HG02798 (cell line): ENCODE measurements at regions not wholly inside any gene's neighbourhood (a gene's known extent, or its start where the extent isn't known, plus 50 kb on each side); places are given as distances from the start of the nearest gene placed in this dataset.
"Not testable (repeated sequence)": the region's sequence is repeated elsewhere in the genome, so short reads cannot be mapped to it uniquely, and the experiment has no call there.

Experiments
- ATAC-seq: cut with Tn5 transposase; IDR thresholded peaks from one replicate; pipeline ENCODE4 v1.9.1; 2021; ENCODE audit warnings: mild to moderate bottlenecking; ENCODE audit not compliant: unreplicated experiment, poor library complexity

GRCh38 chr12:46530373-46531056, 157.9 kb upstream of the SLC38A2 start:
- ATAC-seq: no peak

- ATAC-seq: no peak
Observed at GRCh38 chr12:46526233-46526632, 153.7 kb upstream of the SLC38A2 start.

- ATAC-seq: no peak
Observed at GRCh38 chr12:46524778-46525177, 152.2 kb upstream of the SLC38A2 start.

DNA sequence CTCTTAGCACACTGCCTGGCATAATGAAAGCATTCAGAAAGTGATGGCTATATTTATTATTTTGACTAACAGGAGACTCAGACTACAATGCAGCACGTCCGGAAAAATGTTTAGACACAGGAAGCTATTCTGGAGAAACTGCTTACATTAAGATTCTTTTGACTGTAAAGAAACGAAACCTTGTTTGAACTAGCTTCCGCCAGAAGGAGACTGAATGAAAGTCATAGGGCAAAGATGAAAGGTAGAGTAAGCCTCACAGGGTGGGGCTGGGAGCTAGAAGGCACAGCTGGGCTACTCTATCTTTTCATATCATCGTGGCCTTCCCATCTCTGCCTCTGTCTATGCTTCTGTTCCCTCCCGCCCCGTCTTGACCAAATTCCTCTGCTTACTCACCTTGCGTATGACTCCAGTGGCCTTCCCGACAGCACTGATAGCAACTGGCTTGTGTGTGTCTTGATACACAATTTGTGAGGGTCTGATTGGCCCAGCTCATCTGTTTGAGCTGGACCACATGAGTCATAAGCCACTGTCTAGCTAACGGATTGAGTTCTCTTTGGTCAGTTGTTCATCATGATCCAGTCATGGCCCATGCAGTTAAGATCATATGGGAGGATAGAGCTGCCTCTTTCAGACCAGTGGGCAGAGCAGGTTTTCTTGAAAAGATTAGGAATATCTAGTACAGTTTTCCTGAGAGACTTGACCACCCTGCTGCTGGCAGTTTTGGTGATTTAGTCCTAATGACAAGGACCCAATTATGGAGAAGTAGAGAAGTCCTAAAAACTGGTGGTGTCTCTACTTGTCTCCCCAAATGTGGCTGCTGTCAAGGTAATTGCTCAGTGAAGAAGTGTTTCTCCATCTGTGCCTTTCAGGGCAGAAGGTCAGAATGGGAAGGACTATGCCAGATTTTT, 151.5 kb upstream of the SLC38A2 start:
- ATAC-seq: no peak

DNA sequence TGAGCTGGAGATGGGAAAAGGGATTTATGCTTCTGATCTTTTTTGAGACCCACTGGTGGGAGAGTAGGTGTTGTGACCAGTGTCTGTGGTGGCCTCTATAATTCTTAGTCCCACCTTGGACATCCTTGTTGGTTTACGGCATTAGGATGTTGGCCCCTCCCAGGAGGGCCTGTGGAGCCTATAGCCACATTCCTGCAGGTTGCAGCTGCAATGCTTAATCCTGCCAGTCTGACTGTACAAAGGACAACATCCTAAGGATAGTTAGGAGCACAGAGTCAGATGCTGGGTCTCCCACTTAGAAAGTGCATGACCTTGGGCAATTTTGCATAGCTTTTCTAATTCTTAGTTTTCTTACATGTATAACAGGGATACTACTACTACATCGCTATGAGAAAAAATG, 150.9 kb upstream of the SLC38A2 start:
- ATAC-seq: no peak

GRCh38 chr12:46522071-46522470, 149.5 kb upstream of the SLC38A2 start:
- ATAC-seq: no peak

DNA sequence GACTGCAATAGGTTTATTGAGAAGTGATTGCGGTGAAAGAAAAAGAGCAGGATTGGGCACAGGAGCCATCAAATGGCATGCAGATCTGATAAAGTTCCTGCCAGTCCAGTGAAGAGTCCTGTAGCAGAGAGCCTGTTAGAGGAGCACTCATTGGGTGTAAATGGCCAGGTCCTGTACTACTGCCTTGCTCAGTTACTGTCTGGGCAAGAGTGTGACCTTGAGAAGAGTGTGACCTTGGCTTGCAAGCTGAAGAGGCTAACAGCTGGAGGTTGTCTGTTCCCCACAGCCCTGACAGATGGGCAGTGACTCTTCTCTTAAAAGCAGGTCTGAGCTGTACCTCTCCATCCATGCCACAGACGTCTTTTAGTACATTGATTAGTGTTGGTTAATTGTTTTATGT, 148.6 kb upstream of the SLC38A2 start:
- ATAC-seq: no peak

DNA sequence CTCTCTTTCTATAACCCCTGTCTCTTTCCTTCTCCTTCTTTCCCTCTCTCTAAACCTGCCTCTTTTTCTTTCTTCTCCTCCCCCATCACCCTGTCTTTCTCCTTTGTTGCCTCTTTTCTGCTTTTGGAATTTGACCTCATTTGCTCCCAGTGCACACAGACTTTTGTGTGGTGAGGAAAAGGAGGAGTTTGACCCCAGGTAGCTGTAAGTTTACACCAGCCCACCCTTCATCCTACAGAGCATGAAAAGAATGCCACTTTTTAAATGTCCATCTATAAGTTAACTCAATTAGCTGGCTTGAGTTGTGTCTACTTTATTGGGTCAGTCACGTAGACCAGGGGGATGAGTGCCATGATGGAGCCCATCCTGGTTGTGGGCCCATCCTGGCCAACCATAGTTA, 146.8 kb upstream of the SLC38A2 start:
- ATAC-seq: no peak

- no peak for ATAC-seq
Observed at GRCh38 chr12:46518729-46519128, 146.2 kb upstream of the SLC38A2 start.

DNA sequence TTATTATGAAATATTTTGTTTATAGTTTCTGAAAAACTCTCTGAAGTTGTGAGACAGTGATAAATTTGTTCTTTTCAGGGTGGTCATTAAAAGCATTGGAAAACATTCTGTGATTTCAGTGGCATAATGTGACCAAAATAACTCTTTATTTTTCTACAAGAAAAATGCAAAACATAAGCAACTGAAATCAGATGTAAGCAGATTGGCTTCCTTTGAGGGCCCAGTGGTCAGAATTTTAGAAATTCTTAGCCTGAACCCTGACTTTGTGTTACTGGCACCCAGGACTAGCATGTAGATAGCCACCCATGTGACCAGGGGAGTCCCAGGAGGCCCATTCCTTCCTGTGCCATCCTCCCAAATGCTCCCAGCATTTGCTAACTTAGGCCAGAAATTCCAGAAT, 145.6 kb upstream of the SLC38A2 start:
- ATAC-seq: no peak

DNA sequence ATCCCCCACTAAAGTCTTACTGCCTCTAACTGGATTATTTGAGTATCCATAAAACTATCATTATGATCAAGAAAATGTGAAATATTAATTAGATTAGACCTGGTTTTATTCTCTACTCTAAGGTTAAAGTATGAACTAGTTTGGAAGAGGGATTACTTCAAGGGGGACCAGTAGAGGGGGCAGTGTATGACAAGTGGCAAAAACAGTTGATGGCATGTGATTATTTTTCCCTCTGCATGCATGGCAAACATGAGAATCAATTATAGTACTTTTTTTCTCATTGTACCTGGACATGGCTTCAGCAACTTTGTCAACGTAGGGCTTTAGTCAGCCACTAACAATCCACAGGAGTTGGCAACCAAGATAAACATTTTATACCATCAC, 145.0 kb upstream of the SLC38A2 start:
- peak; percentile 27 for ATAC-seq

GRCh38 chr12:46516933-46517578, 144.5 kb upstream of the SLC38A2 start:
- peak; percentile 96 for ATAC-seq

DNA sequence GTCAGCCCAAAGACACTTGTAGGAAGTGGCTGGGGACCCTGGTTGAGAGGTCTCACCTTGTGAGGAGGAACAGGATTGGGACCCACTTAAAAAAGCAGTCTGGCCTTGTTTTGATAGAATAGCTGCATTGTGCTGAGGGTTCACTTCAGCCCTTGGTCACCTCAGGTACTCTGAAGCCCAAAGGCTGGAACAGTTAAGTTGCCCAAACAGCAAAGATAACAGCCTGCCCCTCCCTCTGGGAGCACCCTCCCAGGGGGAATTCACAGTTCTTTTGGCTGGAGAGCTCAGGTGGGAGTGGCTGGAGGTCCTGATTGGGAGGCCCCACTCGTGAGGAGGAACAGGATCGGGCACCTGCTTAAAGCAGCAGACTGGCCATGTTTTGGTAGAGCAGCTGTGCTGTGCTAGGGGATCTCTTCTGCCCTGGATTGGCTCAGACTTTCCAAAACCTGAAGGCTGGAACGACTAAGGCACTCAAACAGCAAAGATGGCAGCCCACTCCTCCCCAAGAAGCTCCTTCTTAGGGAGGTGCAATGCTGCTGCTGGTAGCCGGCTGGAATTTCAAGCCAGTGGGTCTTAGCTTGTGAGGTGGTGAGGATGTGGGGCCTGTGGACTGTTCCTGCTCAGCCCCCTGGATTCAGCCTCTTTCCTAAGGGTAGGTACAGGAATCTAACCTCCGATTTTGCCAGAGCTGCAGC, 143.8 kb upstream of the SLC38A2 start:
- no peak for ATAC-seq

GRCh38 chr12:46515829-46516228, 143.3 kb upstream of the SLC38A2 start:
- ATAC-seq: no peak

- ATAC-seq: no peak
Observed at GRCh38 chr12:46514886-46515285, 142.3 kb upstream of the SLC38A2 start.

DNA sequence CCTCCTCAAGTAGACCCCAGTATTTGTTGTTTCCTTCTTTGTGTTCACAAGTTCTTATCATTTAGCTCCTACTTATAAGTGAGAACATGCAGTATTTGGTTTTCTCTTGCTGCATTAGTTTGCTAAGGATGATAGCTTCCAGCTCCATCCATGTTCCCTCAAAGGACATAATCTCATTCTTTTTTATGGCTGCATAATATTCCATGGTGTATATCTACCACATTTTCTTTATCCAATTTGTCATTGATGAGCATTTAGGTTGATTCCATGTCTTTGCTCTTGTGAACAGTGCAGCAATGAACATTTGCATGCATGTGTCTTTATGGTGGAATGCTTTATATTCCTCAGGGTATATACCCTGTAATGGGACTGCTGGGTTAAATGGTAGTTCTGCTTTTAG, 137.7 kb upstream of the SLC38A2 start:
- not testable (repeated sequence) for ATAC-seq

- ATAC-seq: no peak
Observed at GRCh38 chr12:46509135-46509534, 136.6 kb upstream of the SLC38A2 start.

DNA sequence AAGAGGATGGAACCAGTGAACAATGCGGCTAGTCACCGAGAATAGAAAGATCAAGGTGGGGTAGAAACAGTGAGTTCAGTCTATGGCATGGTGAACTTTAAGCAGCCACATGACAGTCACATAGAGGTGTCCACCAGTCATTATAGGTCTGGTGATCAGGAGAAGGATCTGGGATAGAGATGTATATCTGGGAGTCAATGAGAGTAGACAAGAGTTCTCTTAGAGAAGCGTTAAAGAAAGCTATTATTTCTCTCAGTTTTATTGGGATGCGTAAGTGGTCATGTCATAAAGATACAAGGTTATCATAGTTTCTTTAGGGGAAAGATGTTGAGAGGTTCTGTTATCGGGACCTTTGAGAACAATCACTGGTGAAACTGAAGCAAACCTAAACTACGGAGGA, 136.1 kb upstream of the SLC38A2 start:
- no peak for ATAC-seq

GRCh38 chr12:46507766-46508165, 135.2 kb upstream of the SLC38A2 start:
- ATAC-seq: no peak

- ATAC-seq: no peak
Observed at GRCh38 chr12:46506961-46507360, 134.4 kb upstream of the SLC38A2 start.

GRCh38 chr12:46506198-46506597, 133.6 kb upstream of the SLC38A2 start:
- ATAC-seq: no peak
